NB4 (cell line): ENCODE measurements at regions not wholly inside any gene's neighbourhood (a gene's known extent, or its start where the extent isn't known, plus 50 kb on each side); places are given as distances from the start of the nearest gene placed in this dataset.

Source experiments
- DNase-seq: peaks from one replicate; pipeline ENCODE4 v3.0.0; 2010; ENCODE audit warnings: low read depth
- H3K4me3 ChIP-seq: one replicate; pipeline ENCODE4 v1.5.1; 2011; ENCODE audit warnings: mild to moderate bottlenecking, low read depth, low read length, moderate library complexity
- MAX ChIP-seq: IDR thresholded peaks from 2 replicates; pipeline ENCODE4 v1.6.1; 2011; ENCODE audit warnings: low read depth, low read length
- MYC ChIP-seq: IDR thresholded peaks from 2 replicates; pipeline ENCODE4 v1.6.1; 2011; ENCODE audit warnings: low read depth, low read length
- POLR2A ChIP-seq: IDR thresholded peaks from 2 replicates; pipeline ENCODE4 v1.6.1; 2011; ENCODE audit warnings: mild to moderate bottlenecking; ENCODE audit not compliant: insufficient read length; ENCODE audit errors: extremely low read depth
- TF ChIP-seq, protein P1 (sequence below): IDR thresholded peaks from one replicate; pipeline ENCODE4 v1.5.1; 2012; ENCODE audit warnings: low read depth, low read length

- TF ChIP-seq POLR2A, result no peak
- TF ChIP-seq MYC, result no peak
- TF ChIP-seq, protein P1, sequence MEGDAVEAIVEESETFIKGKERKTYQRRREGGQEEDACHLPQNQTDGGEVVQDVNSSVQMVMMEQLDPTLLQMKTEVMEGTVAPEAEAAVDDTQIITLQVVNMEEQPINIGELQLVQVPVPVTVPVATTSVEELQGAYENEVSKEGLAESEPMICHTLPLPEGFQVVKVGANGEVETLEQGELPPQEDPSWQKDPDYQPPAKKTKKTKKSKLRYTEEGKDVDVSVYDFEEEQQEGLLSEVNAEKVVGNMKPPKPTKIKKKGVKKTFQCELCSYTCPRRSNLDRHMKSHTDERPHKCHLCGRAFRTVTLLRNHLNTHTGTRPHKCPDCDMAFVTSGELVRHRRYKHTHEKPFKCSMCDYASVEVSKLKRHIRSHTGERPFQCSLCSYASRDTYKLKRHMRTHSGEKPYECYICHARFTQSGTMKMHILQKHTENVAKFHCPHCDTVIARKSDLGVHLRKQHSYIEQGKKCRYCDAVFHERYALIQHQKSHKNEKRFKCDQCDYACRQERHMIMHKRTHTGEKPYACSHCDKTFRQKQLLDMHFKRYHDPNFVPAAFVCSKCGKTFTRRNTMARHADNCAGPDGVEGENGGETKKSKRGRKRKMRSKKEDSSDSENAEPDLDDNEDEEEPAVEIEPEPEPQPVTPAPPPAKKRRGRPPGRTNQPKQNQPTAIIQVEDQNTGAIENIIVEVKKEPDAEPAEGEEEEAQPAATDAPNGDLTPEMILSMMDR, result no peak
- DNase-seq, result no peak
- no peak overlapping the region for H3K4me3 ChIP-seq
Observed at GRCh38 chr10:33064706-33065105, 106.7 kb upstream of the ITGB1 start.

DNA sequence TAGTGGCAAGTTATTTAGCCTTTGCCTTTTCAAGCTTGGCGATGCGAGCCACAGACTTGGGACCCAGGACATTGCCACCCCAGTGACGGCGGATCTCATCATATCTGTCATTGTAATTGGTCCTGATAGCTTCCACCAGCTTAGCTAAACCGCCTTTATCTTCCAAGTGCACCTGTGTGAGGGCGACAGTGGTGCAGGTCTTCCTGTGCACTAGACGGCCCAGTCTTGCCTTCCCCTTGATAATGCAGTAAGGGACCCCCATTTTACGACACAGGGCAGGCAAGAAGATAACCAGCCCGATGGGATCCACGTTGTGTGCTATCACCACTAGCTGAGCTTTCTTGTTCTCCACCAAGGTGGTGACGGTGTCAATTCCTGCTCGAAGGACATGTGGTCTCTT lies 99.6 kb upstream of the ITGB1 start:
- TF ChIP-seq POLR2A (no peak), MAX (no peak), MYC (no peak)
- TF ChIP-seq, protein P1, result no peak
- no peak for DNase-seq
- H3K4me3 ChIP-seq, result no peak overlapping the region

GRCh38 chr10:33056828-33057596 lies 99.0 kb upstream of the ITGB1 start:
- H3K4me3 ChIP-seq, result no peak overlapping the region
- no peak for TF ChIP-seq POLR2A
- no peak for TF ChIP-seq MYC
- no peak for TF ChIP-seq MAX
- TF ChIP-seq, protein P1, result no peak

GRCh38 chr10:33055625-33056024 lies 97.6 kb upstream of the ITGB1 start:
- TF ChIP-seq MAX, result no peak
- no peak for TF ChIP-seq MYC
- TF ChIP-seq, protein P1, result no peak
- no peak for TF ChIP-seq POLR2A
- H3K4me3 ChIP-seq, result no peak overlapping the region
- DNase-seq, result no peak

More at GRCh38 chr10:33056828-33057596, 99.0 kb upstream of the ITGB1 start:
- DNase-seq, result no peak

GRCh38 chr10:33052915-33053810 lies 95.1 kb upstream of the ITGB1 start:
- TF ChIP-seq MYC, result no peak
- TF ChIP-seq MAX, result no peak
- TF ChIP-seq, protein P1, result no peak
- no peak for TF ChIP-seq POLR2A
- H3K4me3 ChIP-seq, result no peak overlapping the region
- DNase-seq, result no peak
